ENCODE measurements at regions not wholly inside any gene's neighbourhood (a gene's known extent, or its start where the extent isn't known, plus 50 kb on each side); places are given as distances from the start of the nearest gene placed in this dataset.

DNA sequence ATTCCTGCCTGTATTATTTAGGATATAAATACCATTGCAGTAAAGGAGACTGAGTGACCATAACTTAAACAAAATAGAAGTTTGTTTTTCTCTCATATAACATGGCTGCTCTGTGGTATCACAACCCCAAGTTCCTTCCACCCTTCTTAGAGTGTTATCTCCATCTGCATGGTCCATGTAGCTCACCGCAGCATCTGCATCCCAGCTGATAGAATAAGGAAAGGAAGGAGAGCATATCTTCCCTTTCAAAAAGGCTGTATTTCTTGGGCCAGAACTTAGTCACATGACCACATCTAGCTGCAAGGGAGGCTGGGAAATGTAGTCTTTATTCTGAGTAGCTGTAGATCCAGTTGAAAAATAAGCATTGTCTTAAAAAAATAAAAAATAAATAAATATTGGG is 184.8 kb upstream of the NUDT4 start:
- Histone ChIP-seq H2AFZ (no peak overlapping the region), H3K79me2 (no peaks in the 10 kb centered on the region), H3K27ac (no peak overlapping the region), H3K4me1 (ENCODE audit: insufficient read depth) (peaks cover 11% of the 10 kb centered on the region), H3K4me2 (no peak overlapping the region), H3K9me2 (replicated peaks; ENCODE audit: insufficient read depth) (no peaks in the 10 kb centered on the region), H3K9me3 (ENCODE audit: low read depth) (no peaks in the 10 kb centered on the region), H3K27me3 (no peaks in the 10 kb centered on the region), H3K36me3 (replicated peaks; ENCODE audit: insufficient read depth, low read depth) (no peaks in the 10 kb centered on the region), H4K20me1 (ENCODE audit: insufficient read depth, poor library complexity, severe bottlenecking) (no peaks in the 10 kb centered on the region), H3K4me3 (no peak overlapping the region)
- TF ChIP-seq, protein P1, sequence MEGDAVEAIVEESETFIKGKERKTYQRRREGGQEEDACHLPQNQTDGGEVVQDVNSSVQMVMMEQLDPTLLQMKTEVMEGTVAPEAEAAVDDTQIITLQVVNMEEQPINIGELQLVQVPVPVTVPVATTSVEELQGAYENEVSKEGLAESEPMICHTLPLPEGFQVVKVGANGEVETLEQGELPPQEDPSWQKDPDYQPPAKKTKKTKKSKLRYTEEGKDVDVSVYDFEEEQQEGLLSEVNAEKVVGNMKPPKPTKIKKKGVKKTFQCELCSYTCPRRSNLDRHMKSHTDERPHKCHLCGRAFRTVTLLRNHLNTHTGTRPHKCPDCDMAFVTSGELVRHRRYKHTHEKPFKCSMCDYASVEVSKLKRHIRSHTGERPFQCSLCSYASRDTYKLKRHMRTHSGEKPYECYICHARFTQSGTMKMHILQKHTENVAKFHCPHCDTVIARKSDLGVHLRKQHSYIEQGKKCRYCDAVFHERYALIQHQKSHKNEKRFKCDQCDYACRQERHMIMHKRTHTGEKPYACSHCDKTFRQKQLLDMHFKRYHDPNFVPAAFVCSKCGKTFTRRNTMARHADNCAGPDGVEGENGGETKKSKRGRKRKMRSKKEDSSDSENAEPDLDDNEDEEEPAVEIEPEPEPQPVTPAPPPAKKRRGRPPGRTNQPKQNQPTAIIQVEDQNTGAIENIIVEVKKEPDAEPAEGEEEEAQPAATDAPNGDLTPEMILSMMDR (IDR thresholded peaks at IDR 0.05; ENCODE audit: poor library complexity) = no peak
- TF ChIP-seq EZH2phosphoT487 (IDR thresholded peaks at IDR 0.05; ENCODE audit: low read depth, severe bottlenecking, unreplicated experiment) = no peak
- no peak for TF ChIP-seq EZH2 (IDR thresholded peaks at IDR 0.05; ENCODE audit: borderline replicate concordance)
- no peak for DNase-seq (ENCODE audit: low spot score)
- 100% methylated on average over 1 of the region's 1 CpG for WGBS (ENCODE audit: low lambda C conversion rate, missing lambda C conversion rate)

DNA sequence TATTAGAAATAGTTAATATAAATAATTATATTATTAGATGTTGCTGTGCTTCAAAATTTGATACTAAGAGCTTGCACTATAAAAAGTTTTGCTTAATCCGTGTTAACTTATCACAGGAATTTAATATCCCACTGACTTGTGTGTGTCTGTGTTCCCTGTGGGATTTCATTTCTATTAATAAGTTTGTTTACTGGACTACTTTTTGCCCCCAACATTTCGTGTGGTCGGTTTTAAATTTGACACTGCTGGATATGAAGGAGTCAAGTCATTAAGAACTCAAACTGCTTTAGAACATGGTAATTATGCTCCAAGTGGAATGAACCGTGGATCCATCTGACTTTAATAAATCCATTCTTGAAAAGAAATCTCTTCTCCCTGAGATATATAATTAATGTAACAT is 182.2 kb upstream of the NUDT4 start:
- TF ChIP-seq, protein P1 (IDR thresholded peaks at IDR 0.05; ENCODE audit: poor library complexity) = no peak
- no peak for TF ChIP-seq EZH2 (IDR thresholded peaks at IDR 0.05; ENCODE audit: borderline replicate concordance)
- no peak for TF ChIP-seq EZH2phosphoT487 (IDR thresholded peaks at IDR 0.05; ENCODE audit: low read depth, severe bottlenecking, unreplicated experiment)
- no peaks in the 10 kb centered on the region for H3K9me3 ChIP-seq (ENCODE audit: low read depth)
- no peak for DNase-seq (ENCODE audit: low spot score)
- no peaks in the 10 kb centered on the region for H3K36me3 ChIP-seq (replicated peaks; ENCODE audit: insufficient read depth, low read depth)
- no peaks in the 10 kb centered on the region for H3K79me2 ChIP-seq
- peaks cover 13% of the 10 kb centered on the region for H3K4me1 ChIP-seq (ENCODE audit: insufficient read depth)
- no peaks in the 10 kb centered on the region for H4K20me1 ChIP-seq (ENCODE audit: insufficient read depth, poor library complexity, severe bottlenecking)
- H2AFZ ChIP-seq = no peak overlapping the region
- H3K4me2 ChIP-seq = no peak overlapping the region
- no peaks in the 10 kb centered on the region for H3K27me3 ChIP-seq
- 89% methylated on average over 4 of the region's 4 CpGs for WGBS (ENCODE audit: low lambda C conversion rate, missing lambda C conversion rate)
- H3K9me2 ChIP-seq (replicated peaks; ENCODE audit: insufficient read depth) = no peaks in the 10 kb centered on the region
- H3K4me3 ChIP-seq = no peak overlapping the region
- no peak overlapping the region for H3K27ac ChIP-seq

DNA sequence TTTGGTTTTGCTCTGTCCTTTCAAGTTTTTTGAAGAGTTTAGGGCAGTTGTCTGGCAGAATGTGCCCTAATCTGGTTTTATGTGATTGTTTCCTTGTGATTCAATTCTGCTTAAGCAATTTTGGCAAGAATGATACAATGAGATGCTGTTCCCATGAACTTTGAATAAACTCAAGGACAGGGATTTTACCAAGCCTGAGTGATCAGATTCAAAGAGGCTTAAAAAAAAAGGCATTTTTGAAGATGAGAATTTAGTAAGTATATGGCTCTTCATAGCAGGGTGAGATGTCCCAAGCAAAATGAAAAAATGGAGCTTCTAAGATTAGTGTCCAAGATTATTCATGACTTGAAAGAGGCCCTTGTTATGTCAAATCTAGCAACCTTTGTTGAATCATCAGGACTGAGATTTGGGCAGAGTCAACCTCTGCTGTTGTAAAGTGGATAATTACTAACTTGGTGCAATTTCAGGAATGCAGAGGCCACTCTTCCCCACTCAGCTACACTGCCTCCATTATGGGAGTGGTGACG is 180.6 kb upstream of the NUDT4 start:
- Histone ChIP-seq H4K20me1 (ENCODE audit: insufficient read depth, poor library complexity, severe bottlenecking) (no peaks in the 10 kb centered on the region), H3K27ac (peak overlapping the region; percentile 71), H3K4me3 (no peak overlapping the region), H3K27me3 (no peaks in the 10 kb centered on the region), H3K9me2 (replicated peaks; ENCODE audit: insufficient read depth) (no peaks in the 10 kb centered on the region), H3K4me1 (ENCODE audit: insufficient read depth) (peaks cover 13% of the 10 kb centered on the region), H3K9me3 (ENCODE audit: low read depth) (no peaks in the 10 kb centered on the region), H3K79me2 (no peaks in the 10 kb centered on the region), H3K36me3 (replicated peaks; ENCODE audit: insufficient read depth, low read depth) (no peaks in the 10 kb centered on the region), H2AFZ (no peak overlapping the region), H3K4me2 (no peak overlapping the region)
- WGBS (ENCODE audit: low lambda C conversion rate, missing lambda C conversion rate) = 76% methylated on average over 1 of the region's 1 CpG
- no peak for DNase-seq (ENCODE audit: low spot score)
- TF ChIP-seq EZH2 (IDR thresholded peaks at IDR 0.05; ENCODE audit: borderline replicate concordance) (no peak), EZH2phosphoT487 (IDR thresholded peaks at IDR 0.05; ENCODE audit: low read depth, severe bottlenecking, unreplicated experiment) (no peak)
- TF ChIP-seq, protein P1 (IDR thresholded peaks at IDR 0.05; ENCODE audit: poor library complexity) = no peak

DNA sequence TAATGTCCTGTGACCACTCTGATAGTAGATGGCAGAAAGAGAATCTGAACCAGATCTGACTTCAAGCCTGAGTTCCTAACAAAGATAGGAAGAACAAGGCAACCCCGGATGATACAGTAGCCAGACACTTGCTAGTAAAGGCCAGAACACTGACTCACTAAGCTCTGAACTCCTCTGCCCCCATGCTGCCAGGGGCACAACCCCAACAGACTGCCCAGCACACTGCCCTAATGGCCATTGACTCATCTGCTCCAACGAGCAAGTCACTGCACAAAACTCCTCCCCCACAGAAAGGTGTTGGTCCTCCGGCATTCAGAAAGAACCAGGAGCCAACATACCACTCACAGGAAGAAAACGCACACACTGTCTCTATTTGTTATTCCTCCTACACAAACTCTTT is 179.6 kb upstream of the NUDT4 start:
- Histone ChIP-seq H3K27me3 (no peaks in the 10 kb centered on the region), H3K4me3 (no peak overlapping the region), H3K27ac (peak overlapping the region; percentile 71), H4K20me1 (ENCODE audit: insufficient read depth, poor library complexity, severe bottlenecking) (no peaks in the 10 kb centered on the region), H3K9me3 (ENCODE audit: low read depth) (no peaks in the 10 kb centered on the region), H3K4me2 (no peak overlapping the region), H3K79me2 (no peaks in the 10 kb centered on the region), H3K36me3 (replicated peaks; ENCODE audit: insufficient read depth, low read depth) (no peaks in the 10 kb centered on the region), H3K4me1 (ENCODE audit: insufficient read depth) (peaks cover 13% of the 10 kb centered on the region), H3K9me2 (replicated peaks; ENCODE audit: insufficient read depth) (no peaks in the 10 kb centered on the region), H2AFZ (no peak overlapping the region)
- 53% methylated on average over 4 of the region's 4 CpGs for WGBS (ENCODE audit: low lambda C conversion rate, missing lambda C conversion rate)
- no peak for TF ChIP-seq EZH2phosphoT487 (IDR thresholded peaks at IDR 0.05; ENCODE audit: low read depth, severe bottlenecking, unreplicated experiment)
- TF ChIP-seq EZH2 (IDR thresholded peaks at IDR 0.05; ENCODE audit: borderline replicate concordance) = no peak
- TF ChIP-seq, protein P1 (IDR thresholded peaks at IDR 0.05; ENCODE audit: poor library complexity) = no peak
- peak; percentile 52 for DNase-seq (ENCODE audit: low spot score)
